ENCODE measurements at regions not wholly inside any gene's neighbourhood (a gene's known extent, or its start where the extent isn't known, plus 50 kb on each side); places are given as distances from the start of the nearest gene placed in this dataset.

DNA sequence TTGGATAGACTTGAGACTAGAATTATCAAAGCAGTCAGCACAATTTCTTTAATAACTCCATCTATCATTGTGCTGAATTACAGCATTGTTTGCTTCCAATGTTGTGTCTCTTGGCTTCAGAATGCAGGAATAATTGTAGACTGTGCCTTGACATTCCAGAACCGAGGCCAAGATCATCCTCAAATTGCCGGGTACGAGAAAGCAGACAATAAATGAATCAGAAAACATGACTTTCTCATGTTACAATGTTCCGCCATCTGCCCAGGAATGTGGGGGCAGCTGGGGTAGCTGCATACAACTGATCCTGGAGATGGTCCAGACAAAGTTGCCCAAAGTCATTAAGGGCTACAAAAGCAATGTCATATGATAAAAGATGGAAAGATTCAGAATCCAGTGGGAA is 206.2 kb upstream of the SGCD start:
- Histone ChIP-seq H3K4ac (replicated peaks; ENCODE audit: insufficient read length, low read depth, low read length) (no peak overlapping the region), H3K27me3 (replicated peaks in 1 of 4; ENCODE audit: control insufficient read depth in 3 of 4, extremely low read depth in 1 of 4, insufficient read depth in 3 of 4, low read length in 3 of 4) (no peaks in the 10 kb centered on the region), H4K5ac (ENCODE audit: insufficient read length, low read depth, low read length) (no peak overlapping the region), H3K4me2 (ENCODE audit: insufficient read depth in 1 of 2, low read depth in 2 of 2, low read length in 2 of 2) (no peak overlapping the region), H2BK20ac (ENCODE audit: low read length) (no peak overlapping the region), H2BK5ac (ENCODE audit: low read depth, low read length) (no peak overlapping the region), H3K9ac (replicated peaks in 1 of 4; ENCODE audit: extremely low read depth in 1 of 4, low read depth in 3 of 4, low read length in 3 of 4) (no peak overlapping the region), H2BK15ac (ENCODE audit: low read length) (no peak overlapping the region), H3K56ac (replicated peaks; ENCODE audit: insufficient read length, low read depth, low read length) (no peak overlapping the region), H2BK120ac (replicated peaks; ENCODE audit: low read depth, low read length) (no peak overlapping the region), H4K91ac (replicated peaks; ENCODE audit: insufficient read length, low read length) (no peak overlapping the region), H3K23ac (ENCODE audit: insufficient read length) (no peak overlapping the region), H2BK12ac (ENCODE audit: low read depth, low read length) (no peak overlapping the region), H3K4me3 (ENCODE audit: extremely low read depth in 1 of 4, insufficient read depth in 2 of 4, low read depth in 3 of 4, low read length in 4 of 4) (no peak overlapping the region), H3K9me3 (ENCODE audit: insufficient read depth in 2 of 2, low read depth in 1 of 2, low read length in 1 of 2) (no peaks in the 10 kb centered on the region), H2AFZ (ENCODE audit: low read length) (no peak overlapping the region), H3K79me1 (ENCODE audit: low read depth, low read length) (no peaks in the 10 kb centered on the region), H4K8ac (ENCODE audit: extremely low read depth, insufficient read depth, low read length) (no peak overlapping the region), H4K20me1 (replicated peaks in 1 of 2; ENCODE audit: control insufficient read depth in 1 of 2, insufficient read depth in 2 of 2, low read length in 2 of 2) (no peaks in the 10 kb centered on the region), H3K23me2 (ENCODE audit: low read depth, low read length) (no peaks in the 10 kb centered on the region; the same call in 1 of the 2 replicates), H3K18ac (ENCODE audit: extremely low read depth, low read length) (no peak overlapping the region), H3K36me3 (ENCODE audit: control insufficient read depth in 2 of 4, insufficient read depth in 4 of 4, low read length in 3 of 4) (no peaks in the 10 kb centered on the region), H3K4me1 (replicated peaks in 1 of 4; ENCODE audit: control insufficient read depth in 3 of 4, insufficient read depth in 4 of 4, low read length in 3 of 4) (peaks cover 0 to 2% (median 0%) of the 10 kb centered on the region in 4 experiments; a peak in 1 of 7 replicates), H3K79me2 (ENCODE audit: control insufficient read depth in 1 of 2, insufficient read depth in 2 of 2, low read length in 2 of 2) (no peaks in the 10 kb centered on the region), H3K27ac (ENCODE audit: low read depth, low read length) (no peak overlapping the region), H2AK5ac (ENCODE audit: low read depth, low read length) (no peak overlapping the region), H3K14ac (ENCODE audit: insufficient read length) (no peak overlapping the region)
- ChIA-PET POLR2A (ENCODE audit: partially characterized antibody) (no interaction called here), CTCF (ENCODE audit: partially characterized antibody) (no interaction called here)
- FAIRE-seq = no peak
- 91% methylated on average over 4 of the region's 4 CpGs; no CpG with 5 or more reads in 1 of the 2 experiments for WGBS, 2 experiments (ENCODE audit: extremely low coverage in 1 of 2, insufficient coverage in 1 of 2, insufficient read length in 1 of 2, insufficient replicate concordance in 2 of 2, low coverage in 1 of 2, low lambda C conversion rate in 2 of 2, missing lambda C conversion rate in 1 of 2)
- DNase-seq (ENCODE audit: low read depth in 1 of 2, low spot score in 2 of 2) = no peak
- TF ChIP-seq SP4 (IDR thresholded peaks at IDR 0.05; ENCODE audit: low read length) (no peak), CHD2 (IDR thresholded peaks at IDR 0.05; ENCODE audit: low read length) (no peak), ASH2L (IDR thresholded peaks at IDR 0.05; ENCODE audit: low read length) (no peak), FOSL1 (IDR thresholded peaks at IDR 0.05; ENCODE audit: insufficient read depth, low read depth, low read length) (no peak), POU5F1 (IDR thresholded peaks at IDR 0.05; ENCODE audit: low read depth, low read length) (no peak), EP300 (IDR thresholded peaks at IDR 0.05; ENCODE audit: borderline replicate concordance in 1 of 2, low read depth in 2 of 2, low read length in 2 of 2) (no peak), TEAD4 (IDR thresholded peaks at IDR 0.05; ENCODE audit: low read depth, low read length) (no peak), TAF7 (optimal IDR thresholded peaks at IDR 0.05; ENCODE audit: borderline replicate concordance, low read depth, low read length) (no peak), RBBP5 (IDR thresholded peaks at IDR 0.05; ENCODE audit: borderline replicate concordance, low read depth, low read length) (no peak), SIRT6 (IDR thresholded peaks at IDR 0.05; ENCODE audit: low read length) (no peak), SAP30 (IDR thresholded peaks at IDR 0.05; ENCODE audit: insufficient read depth, insufficient replicate concordance, low read length) (no peak)
- TF ChIP-seq, protein P1, sequence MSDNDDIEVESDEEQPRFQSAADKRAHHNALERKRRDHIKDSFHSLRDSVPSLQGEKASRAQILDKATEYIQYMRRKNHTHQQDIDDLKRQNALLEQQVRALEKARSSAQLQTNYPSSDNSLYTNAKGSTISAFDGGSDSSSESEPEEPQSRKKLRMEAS (IDR thresholded peaks at IDR 0.05) = no peak
- TF ChIP-seq, protein P2, sequence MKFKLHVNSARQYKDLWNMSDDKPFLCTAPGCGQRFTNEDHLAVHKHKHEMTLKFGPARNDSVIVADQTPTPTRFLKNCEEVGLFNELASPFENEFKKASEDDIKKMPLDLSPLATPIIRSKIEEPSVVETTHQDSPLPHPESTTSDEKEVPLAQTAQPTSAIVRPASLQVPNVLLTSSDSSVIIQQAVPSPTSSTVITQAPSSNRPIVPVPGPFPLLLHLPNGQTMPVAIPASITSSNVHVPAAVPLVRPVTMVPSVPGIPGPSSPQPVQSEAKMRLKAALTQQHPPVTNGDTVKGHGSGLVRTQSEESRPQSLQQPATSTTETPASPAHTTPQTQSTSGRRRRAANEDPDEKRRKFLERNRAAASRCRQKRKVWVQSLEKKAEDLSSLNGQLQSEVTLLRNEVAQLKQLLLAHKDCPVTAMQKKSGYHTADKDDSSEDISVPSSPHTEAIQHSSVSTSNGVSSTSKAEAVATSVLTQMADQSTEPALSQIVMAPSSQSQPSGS (IDR thresholded peaks at IDR 0.05; ENCODE audit: low read length) = no peak

All from H1 (cell line).